ENCODE measurements at regions not wholly inside any gene's neighbourhood (a gene's known extent, or its start where the extent isn't known, plus 50 kb on each side); places are given as distances from the start of the nearest gene placed in this dataset.

GRCh38 chr14:101232340-101233020, 328.8 kb upstream of the DIO3 start:
- TF ChIP-seq CTCF (conservative IDR thresholded peaks at IDR 0.05; ENCODE audit: low read depth, low read length): no peak
- DNase-seq (ENCODE audit: low read depth): no peak
- H3K4me3 ChIP-seq (ENCODE audit: low read depth, low read length): no peak overlapping the region

GRCh38 chr14:101233021-101233366, 328.3 kb upstream of the DIO3 start:
- H3K4me3 ChIP-seq (ENCODE audit: low read depth, low read length): no peak overlapping the region
- no peak for DNase-seq (ENCODE audit: low read depth)
- TF ChIP-seq CTCF (conservative IDR thresholded peaks at IDR 0.05; ENCODE audit: low read depth, low read length): no peak

GRCh38 chr14:101233391-101233790, 327.9 kb upstream of the DIO3 start:
- no peak for DNase-seq (ENCODE audit: low read depth)
- no peak overlapping the region for H3K4me3 ChIP-seq (ENCODE audit: low read depth, low read length)
- no peak for TF ChIP-seq CTCF (conservative IDR thresholded peaks at IDR 0.05; ENCODE audit: low read depth, low read length)

- no peak for TF ChIP-seq CTCF (conservative IDR thresholded peaks at IDR 0.05; ENCODE audit: low read depth, low read length)
- no peak overlapping the region for H3K4me3 ChIP-seq (ENCODE audit: low read depth, low read length)
- no peak for DNase-seq (ENCODE audit: low read depth)
Observed at GRCh38 chr14:101233808-101234207, 327.5 kb upstream of the DIO3 start.

- no peak for DNase-seq (ENCODE audit: low read depth)
- no peak overlapping the region for H3K4me3 ChIP-seq (ENCODE audit: low read depth, low read length)
- no peak for TF ChIP-seq CTCF (conservative IDR thresholded peaks at IDR 0.05; ENCODE audit: low read depth, low read length)
Observed at GRCh38 chr14:101234244-101234937, 326.9 kb upstream of the DIO3 start.

GRCh38 chr14:101234999-101235334, 326.3 kb upstream of the DIO3 start:
- H3K4me3 ChIP-seq (ENCODE audit: low read depth, low read length): no peak overlapping the region
- TF ChIP-seq CTCF (conservative IDR thresholded peaks at IDR 0.05; ENCODE audit: low read depth, low read length): no peak
- DNase-seq (ENCODE audit: low read depth): no peak

Data from choroid plexus epithelial cell (primary cell).